IPS DF 6.9 (cell line): ENCODE measurements at regions not wholly inside any gene's neighbourhood (a gene's known extent, or its start where the extent isn't known, plus 50 kb on each side); places are given as distances from the start of the nearest gene placed in this dataset.
"Not testable (repeated sequence)": the region's sequence is repeated elsewhere in the genome, so short reads cannot be mapped to it uniquely, and the experiment has no call there.

Experiments
- DNase-seq: peaks from one replicate; pipeline ENCODE4 v3.0.0-alpha.2; 2013; ENCODE audit warnings: low read depth, low spot score
- H3K27ac ChIP-seq: one replicate; pipeline ENCODE4 v1.5.1; 2013; ENCODE audit warnings: low read length, control low read depth
- H3K27me3 ChIP-seq: 2 replicates; pipeline ENCODE4 v1.6.1; 2013; ENCODE audit warnings: mild to moderate bottlenecking, low read length; ENCODE audit not compliant: control insufficient read depth, insufficient read depth
- H3K36me3 ChIP-seq: 2 replicates; pipeline ENCODE4 v1.6.1; 2013; ENCODE audit warnings: low read length; ENCODE audit not compliant: control insufficient read depth, insufficient read depth
- H3K4me1 ChIP-seq: 2 replicates; pipeline ENCODE4 v1.6.1; 2013; ENCODE audit warnings: low read length; ENCODE audit not compliant: control insufficient read depth, insufficient read depth
- H3K4me3 ChIP-seq: 2 replicates; pipeline ENCODE4 v1.5.1; 2013; ENCODE audit warnings: mild to moderate bottlenecking, low read length
- H3K9me3 ChIP-seq: 2 replicates; pipeline ENCODE4 v1.6.1; 2013; ENCODE audit warnings: low read length, inconsistent platforms; ENCODE audit not compliant: control insufficient read depth, insufficient read depth
- WGBS: extraction: QIAGEN DNeasy Blood & Tissue Kit; methylation state at CpG from one replicate; pipeline ENCODE4 v1.1.7; 2013; ENCODE audit warnings: mixed read lengths, missing lambda C conversion rate; ENCODE audit not compliant: insufficient read length, insufficient coverage; 5-methylcytosine and 5-hydroxymethylcytosine counted together

DNA sequence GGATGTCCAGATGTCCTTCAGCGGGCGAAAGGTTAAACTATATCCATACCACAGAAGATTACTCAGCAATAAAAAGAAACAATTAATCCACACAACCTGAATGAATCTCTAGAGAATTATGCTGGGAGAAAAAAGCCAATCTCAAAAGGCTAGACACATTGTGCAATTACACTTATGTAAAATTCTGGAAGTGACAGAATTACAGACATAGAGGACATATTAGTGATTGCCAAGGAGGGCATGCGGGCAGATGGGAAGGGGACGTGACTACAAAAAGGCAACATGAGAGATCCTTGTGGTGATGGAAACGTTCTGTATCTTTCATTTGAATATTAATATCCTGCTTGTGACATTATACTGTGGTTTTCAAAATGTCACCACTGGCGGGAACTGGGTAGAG is 103.5 kb upstream of the BMAL1 start:
- Histone ChIP-seq H3K9me3 (no peaks in the 10 kb centered on the region), H3K36me3 (no peaks in the 10 kb centered on the region), H3K27ac (no peak overlapping the region), H3K27me3 (no peaks in the 10 kb centered on the region), H3K4me1 (no peaks in the 10 kb centered on the region), H3K4me3 (no peak overlapping the region)
- no CpG with 5 or more reads among the region's 6 CpGs for WGBS
- DNase-seq: no peak

GRCh38 chr11:13183094-13183825 is 94.3 kb upstream of the BMAL1 start:
- no peak overlapping the region for H3K27ac ChIP-seq
- DNase-seq: no peak
- no CpG with 5 or more reads among the region's 6 CpGs for WGBS
- H3K4me3 ChIP-seq: no peak overlapping the region
- no peaks in the 10 kb centered on the region for H3K27me3 ChIP-seq
- H3K36me3 ChIP-seq: no peaks in the 10 kb centered on the region
- H3K9me3 ChIP-seq: no peaks in the 10 kb centered on the region
- no peaks in the 10 kb centered on the region for H3K4me1 ChIP-seq

- no CpG with 5 or more reads among the region's 1 CpG for WGBS
- Histone ChIP-seq H3K27me3 (no peaks in the 10 kb centered on the region), H3K9me3 (no peaks in the 10 kb centered on the region), H3K36me3 (no peaks in the 10 kb centered on the region), H3K4me3 (no peak overlapping the region), H3K4me1 (no peaks in the 10 kb centered on the region), H3K27ac (no peak overlapping the region)
- no peak for DNase-seq
Observed at GRCh38 chr11:13183826-13184196, 93.8 kb upstream of the BMAL1 start.

DNA sequence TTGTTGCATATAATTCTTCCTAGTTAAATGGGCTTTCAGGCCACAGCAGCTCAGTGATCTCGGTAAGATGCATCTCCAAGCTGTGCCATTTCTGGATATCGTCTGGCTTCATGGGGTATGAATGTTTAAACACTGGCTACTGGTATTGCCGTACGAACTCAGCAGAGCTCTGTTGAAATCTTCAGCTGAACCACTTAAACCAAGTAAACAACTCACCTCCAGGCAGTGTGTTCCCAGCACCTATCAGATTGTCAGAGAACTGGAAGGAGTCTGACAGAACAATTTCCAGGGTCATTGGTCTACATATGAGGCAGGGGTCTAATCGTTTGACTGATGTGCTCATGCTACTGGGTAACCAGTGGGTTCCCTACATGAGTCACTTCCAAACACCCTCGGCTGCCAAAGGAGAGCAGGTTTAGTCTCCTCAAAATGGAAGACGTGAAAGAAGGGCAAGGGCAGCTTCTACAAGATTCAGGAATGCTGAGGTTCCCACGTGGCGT is 93.2 kb upstream of the BMAL1 start:
- Histone ChIP-seq H3K36me3 (no peaks in the 10 kb centered on the region), H3K9me3 (no peaks in the 10 kb centered on the region), H3K4me1 (no peaks in the 10 kb centered on the region), H3K4me3 (no peak overlapping the region), H3K27me3 (no peaks in the 10 kb centered on the region), H3K27ac (no peak overlapping the region)
- DNase-seq: no peak
- no CpG with 5 or more reads among the region's 9 CpGs for WGBS

DNA sequence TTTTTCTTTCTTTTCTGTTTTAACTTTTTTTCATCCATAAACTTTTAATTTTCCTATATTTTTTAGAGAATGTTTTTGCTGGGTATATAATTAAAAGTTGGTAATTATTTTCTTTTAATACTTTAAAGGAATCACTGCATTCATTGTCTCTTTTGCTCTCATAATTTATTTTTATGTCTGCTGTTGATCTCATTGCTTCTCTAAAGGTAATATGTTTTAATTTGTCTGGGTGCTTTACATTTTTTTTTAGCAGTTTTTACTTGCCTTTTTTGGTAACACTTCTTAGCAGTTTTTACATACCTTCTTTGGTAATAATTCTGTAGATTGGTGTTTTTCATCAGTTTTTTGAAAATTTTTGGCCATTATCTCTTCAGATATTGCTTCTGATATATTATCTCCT is 89.4 kb upstream of the BMAL1 start:
- Histone ChIP-seq H3K4me3 (no peak overlapping the region), H3K27me3 (no peaks in the 10 kb centered on the region), H3K36me3 (no peaks in the 10 kb centered on the region), H3K9me3 (no peaks in the 10 kb centered on the region), H3K4me1 (no peaks in the 10 kb centered on the region), H3K27ac (no peak overlapping the region)
- DNase-seq: no peak

GRCh38 chr11:13189561-13190426 is 87.8 kb upstream of the BMAL1 start:
- H3K27ac ChIP-seq: no peak overlapping the region
- H3K9me3 ChIP-seq: no peaks in the 10 kb centered on the region
- H3K4me1 ChIP-seq: no peaks in the 10 kb centered on the region
- no peak for DNase-seq
- WGBS: no CpG with 5 or more reads among the region's 4 CpGs
- no peak overlapping the region for H3K4me3 ChIP-seq
- H3K36me3 ChIP-seq: no peaks in the 10 kb centered on the region
- no peaks in the 10 kb centered on the region for H3K27me3 ChIP-seq

DNA sequence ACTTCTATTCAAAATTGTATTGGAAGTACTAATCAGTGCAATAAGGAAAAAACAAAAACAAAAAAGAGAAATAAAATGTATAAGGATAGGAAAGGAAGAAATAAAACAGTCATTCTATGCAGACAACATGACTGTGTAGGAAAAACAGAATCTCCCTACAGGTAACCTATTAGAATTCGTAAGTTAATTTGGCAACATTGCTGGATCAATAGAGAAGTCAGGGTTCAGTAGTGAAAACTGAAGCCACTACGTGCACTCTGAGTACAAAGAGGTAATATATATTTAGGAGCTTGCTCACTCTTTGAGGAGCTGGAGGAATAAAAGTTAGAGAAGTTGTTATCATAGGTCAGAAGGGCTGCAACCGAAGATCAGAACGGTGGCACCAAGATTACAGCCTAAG is 84.0 kb upstream of the BMAL1 start:
- H3K36me3 ChIP-seq: no peaks in the 10 kb centered on the region
- DNase-seq: no peak
- no peaks in the 10 kb centered on the region for H3K4me1 ChIP-seq

GRCh38 chr11:13197374-13197773 is 80.2 kb upstream of the BMAL1 start:
- not testable (repeated sequence) for H3K27ac ChIP-seq

More for the DNA sequence above, 84.0 kb upstream of the BMAL1 start:
- no CpG with 5 or more reads among the region's 4 CpGs for WGBS
- Histone ChIP-seq H3K27me3 (no peaks in the 10 kb centered on the region), H3K4me3 (no peak overlapping the region), H3K27ac (no peak overlapping the region), H3K9me3 (no peaks in the 10 kb centered on the region)

DNA sequence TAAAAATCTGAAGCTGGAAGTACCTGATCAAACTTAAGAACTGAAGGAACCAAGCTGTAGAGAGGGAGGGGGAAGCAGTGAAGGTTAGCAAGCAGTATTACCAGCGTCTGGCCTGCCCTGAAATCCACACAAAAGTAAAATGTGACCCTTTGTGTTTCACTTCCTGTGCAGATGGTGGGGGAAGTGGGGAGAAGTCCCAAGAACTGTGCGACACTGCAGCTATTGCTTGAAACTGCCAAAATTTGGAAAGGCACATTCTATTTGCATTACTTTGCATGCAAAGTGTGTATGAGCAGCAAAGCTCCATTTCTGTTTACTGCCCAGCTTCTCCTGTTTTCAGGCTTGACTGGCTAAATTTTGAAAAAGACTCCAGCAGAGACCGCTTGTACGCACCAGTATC is 72.1 kb upstream of the BMAL1 start:
- WGBS: no CpG with 5 or more reads among the region's 4 CpGs
- Histone ChIP-seq H3K36me3 (no peaks in the 10 kb centered on the region), H3K9me3 (no peaks in the 10 kb centered on the region), H3K4me1 (peaks cover 1% of the 10 kb centered on the region; the same call in 1 of the 2 replicates), H3K27ac (no peak overlapping the region), H3K4me3 (no peak overlapping the region), H3K27me3 (no peaks in the 10 kb centered on the region)
- DNase-seq: no peak

More at GRCh38 chr11:13197374-13197773, 80.2 kb upstream of the BMAL1 start:
- H3K4me1 ChIP-seq, H3K9me3 ChIP-seq, DNase-seq, H3K27me3 ChIP-seq, H3K36me3 ChIP-seq, H3K4me3 ChIP-seq: not testable (repeated sequence)
- no CpG with 5 or more reads among the region's 1 CpG for WGBS

DNA sequence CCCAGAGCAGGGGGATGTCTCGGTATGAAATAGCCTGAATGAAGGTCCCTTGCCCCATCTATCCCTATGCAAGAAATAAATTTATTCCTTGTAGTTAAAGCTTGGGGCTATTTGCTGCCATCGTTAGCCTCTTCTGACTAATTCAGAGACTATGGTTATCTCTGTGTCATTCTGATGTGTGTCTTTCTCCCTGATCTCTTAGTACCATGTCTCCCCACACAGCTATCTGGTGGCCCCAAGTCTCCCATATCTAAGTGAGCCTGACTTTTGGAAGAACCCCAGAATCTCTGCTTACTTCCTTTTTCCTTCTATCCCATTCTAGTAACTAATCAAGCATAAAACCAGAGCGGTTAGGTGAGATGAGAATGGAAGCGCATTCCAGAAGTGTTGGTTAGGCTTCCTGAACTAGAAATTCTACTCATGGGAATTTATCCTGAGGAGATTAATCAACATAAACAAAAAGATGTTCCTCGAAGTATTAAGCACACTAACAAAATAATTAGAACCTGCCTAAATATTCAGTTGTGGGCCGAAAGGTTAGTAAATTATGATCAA is 71.4 kb upstream of the BMAL1 start:
- Histone ChIP-seq H3K4me1 (peaks cover 1% of the 10 kb centered on the region; the same call in 1 of the 2 replicates), H3K27me3 (no peaks in the 10 kb centered on the region), H3K4me3 (no peak overlapping the region), H3K27ac (no peak overlapping the region), H3K36me3 (no peaks in the 10 kb centered on the region), H3K9me3 (no peaks in the 10 kb centered on the region)
- no CpG with 5 or more reads among the region's 6 CpGs for WGBS
- no peak for DNase-seq
